Right ventricle myocardium inferior (tissue), 1 donor: ENCODE measurements at regions not wholly inside any gene's neighbourhood (a gene's known extent, or its start where the extent isn't known, plus 50 kb on each side); places are given as distances from the start of the nearest gene placed in this dataset.

Source experiments
- ATAC-seq: fragments of 200-7000 bp; cut with Tn5 transposase; one replicate; pipeline ENCODE4 v1.9.1; 2020; ENCODE audit warnings: mild to moderate bottlenecking, moderate library complexity
- DNase-seq: peaks from one replicate; pipeline ENCODE4 v3.0.0; 2021; ENCODE audit errors: missing footprints
- intact Hi-C: fragments of 100-400 bp; cut with DNase I; formaldehyde crosslinking; loops from one replicate; pipeline ENCODE4 v1.11.0; 2022
- donor health status: DM: no; HTN: yes; CAD: no; lungs with severe emphysema.

DNA sequence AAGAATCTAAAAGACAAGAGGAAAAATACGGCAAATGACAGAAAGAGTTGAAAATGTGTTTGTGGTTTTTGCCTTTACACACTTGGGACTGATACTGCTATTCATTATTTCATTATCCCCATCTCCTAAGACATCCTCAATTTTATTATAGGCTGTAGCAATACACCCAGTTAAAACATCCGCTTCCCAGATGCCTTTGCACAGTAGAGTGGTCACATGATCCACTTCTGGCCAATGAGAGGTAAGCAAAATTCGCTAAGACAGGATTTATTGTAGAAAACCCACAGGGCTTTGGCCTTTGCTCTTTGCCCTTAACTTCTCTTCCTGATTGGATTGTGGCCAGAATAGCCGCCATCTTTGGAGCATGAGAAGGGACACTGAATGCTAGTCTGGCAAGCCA, 53.2 kb upstream of the BOC start:
- ATAC-seq, result no peak
- intact Hi-C loops, result no loop called here

More for the DNA sequence above, 53.2 kb upstream of the BOC start:
- no peak for DNase-seq
